ENCODE measurements at regions not wholly inside any gene's neighbourhood (a gene's known extent, or its start where the extent isn't known, plus 50 kb on each side); places are given as distances from the start of the nearest gene placed in this dataset.

- no peaks in the 10 kb centered on the region for H3K27me3 ChIP-seq (ENCODE audit: control insufficient read depth, insufficient read depth, low read length)
- WGBS (ENCODE audit: insufficient coverage), result 57% methylated on average over 1 of the region's 1 CpG
Observed at GRCh38 chr2:53460347-53460746, 307.3 kb upstream of the CHAC2 start.

GRCh38 chr2:53455094-53455493, 312.5 kb upstream of the CHAC2 start:
- no peaks in the 10 kb centered on the region for H3K36me3 ChIP-seq (ENCODE audit: control insufficient read depth, insufficient read depth, low read length)
- H3K9me3 ChIP-seq (ENCODE audit: control insufficient read depth, insufficient read depth, low read length), result no peaks in the 10 kb centered on the region
- no peaks in the 10 kb centered on the region for H3K27me3 ChIP-seq (ENCODE audit: control insufficient read depth, insufficient read depth, low read length)
- no peaks in the 10 kb centered on the region for H3K4me1 ChIP-seq (ENCODE audit: control insufficient read depth, insufficient read depth, low read length)
- WGBS (ENCODE audit: insufficient coverage), result 92% methylated on average over 6 of the region's 6 CpGs
- H3K4me3 ChIP-seq (ENCODE audit: low read depth, low read length), result no peak overlapping the region
- DNase-seq (ENCODE audit: low read depth in 4 of 6, low spot score in 6 of 6), result no peak
- no peak overlapping the region for H3K27ac ChIP-seq (ENCODE audit: low read depth, low read length)

More at GRCh38 chr2:53460347-53460746, 307.3 kb upstream of the CHAC2 start:
- H3K4me3 ChIP-seq (ENCODE audit: low read depth, low read length), result no peak overlapping the region
- no peak overlapping the region for H3K27ac ChIP-seq (ENCODE audit: low read depth, low read length)
- no peaks in the 10 kb centered on the region for H3K36me3 ChIP-seq (ENCODE audit: control insufficient read depth, insufficient read depth, low read length)
- no peak for DNase-seq (ENCODE audit: low read depth in 4 of 6, low spot score in 6 of 6)
- H3K4me1 ChIP-seq (ENCODE audit: control insufficient read depth, insufficient read depth, low read length), result no peaks in the 10 kb centered on the region
- H3K9me3 ChIP-seq (ENCODE audit: control insufficient read depth, insufficient read depth, low read length), result no peaks in the 10 kb centered on the region

GRCh38 chr2:53452957-53453748, 314.5 kb upstream of the CHAC2 start:
- WGBS (ENCODE audit: insufficient coverage), result 58% methylated on average over 2 of the region's 8 CpGs
- DNase-seq (ENCODE audit: low read depth in 4 of 6, low spot score in 6 of 6), result peak in 2 of 6 donors; percentile 28 to 63
- no peak overlapping the region for H3K27ac ChIP-seq (ENCODE audit: low read depth, low read length)
- H3K4me1 ChIP-seq (ENCODE audit: control insufficient read depth, insufficient read depth, low read length), result no peaks in the 10 kb centered on the region
- no peak overlapping the region for H3K4me3 ChIP-seq (ENCODE audit: low read depth, low read length)
- no peaks in the 10 kb centered on the region for H3K9me3 ChIP-seq (ENCODE audit: control insufficient read depth, insufficient read depth, low read length)
- no peaks in the 10 kb centered on the region for H3K27me3 ChIP-seq (ENCODE audit: control insufficient read depth, insufficient read depth, low read length)
- no peaks in the 10 kb centered on the region for H3K36me3 ChIP-seq (ENCODE audit: control insufficient read depth, insufficient read depth, low read length)

GRCh38 chr2:53452400-53452799, 315.2 kb upstream of the CHAC2 start:
- Histone ChIP-seq H3K9me3 (ENCODE audit: control insufficient read depth, insufficient read depth, low read length) (no peaks in the 10 kb centered on the region), H3K4me3 (ENCODE audit: low read depth, low read length) (no peak overlapping the region), H3K27me3 (ENCODE audit: control insufficient read depth, insufficient read depth, low read length) (no peaks in the 10 kb centered on the region), H3K27ac (ENCODE audit: low read depth, low read length) (no peak overlapping the region), H3K4me1 (ENCODE audit: control insufficient read depth, insufficient read depth, low read length) (no peaks in the 10 kb centered on the region), H3K36me3 (ENCODE audit: control insufficient read depth, insufficient read depth, low read length) (no peaks in the 10 kb centered on the region)
- WGBS (ENCODE audit: insufficient coverage), result 67% methylated on average over 1 of the region's 1 CpG
- DNase-seq (ENCODE audit: low read depth in 4 of 6, low spot score in 6 of 6), result no peak

- Histone ChIP-seq H3K9me3 (ENCODE audit: control insufficient read depth, insufficient read depth, low read length) (no peaks in the 10 kb centered on the region), H3K27me3 (ENCODE audit: control insufficient read depth, insufficient read depth, low read length) (no peaks in the 10 kb centered on the region), H3K4me1 (ENCODE audit: control insufficient read depth, insufficient read depth, low read length) (no peaks in the 10 kb centered on the region), H3K4me3 (ENCODE audit: low read depth, low read length) (no peak overlapping the region), H3K36me3 (ENCODE audit: control insufficient read depth, insufficient read depth, low read length) (no peaks in the 10 kb centered on the region), H3K27ac (ENCODE audit: low read depth, low read length) (no peak overlapping the region)
- WGBS (ENCODE audit: insufficient coverage), result 75% methylated on average over 4 of the region's 4 CpGs
- peak in 1 of 6 donors; percentile 63 for DNase-seq (ENCODE audit: low read depth in 4 of 6, low spot score in 6 of 6)
Observed at GRCh38 chr2:53450923-53451322, 316.7 kb upstream of the CHAC2 start.

- no peaks in the 10 kb centered on the region for H3K4me1 ChIP-seq (ENCODE audit: control insufficient read depth, insufficient read depth, low read length)
- WGBS (ENCODE audit: insufficient coverage), result no CpG with 5 or more reads among the region's 1 CpG
- no peak overlapping the region for H3K4me3 ChIP-seq (ENCODE audit: low read depth, low read length)
- no peak overlapping the region for H3K27ac ChIP-seq (ENCODE audit: low read depth, low read length)
- no peaks in the 10 kb centered on the region for H3K36me3 ChIP-seq (ENCODE audit: control insufficient read depth, insufficient read depth, low read length)
- no peaks in the 10 kb centered on the region for H3K27me3 ChIP-seq (ENCODE audit: control insufficient read depth, insufficient read depth, low read length)
- H3K9me3 ChIP-seq (ENCODE audit: control insufficient read depth, insufficient read depth, low read length), result no peaks in the 10 kb centered on the region
- DNase-seq (ENCODE audit: low read depth in 4 of 6, low spot score in 6 of 6), result no peak
Observed at GRCh38 chr2:53448591-53448990, 319.0 kb upstream of the CHAC2 start.

- DNase-seq (ENCODE audit: low read depth in 4 of 6, low spot score in 6 of 6), result peak in 1 of 6 donors; percentile 63
- Histone ChIP-seq H3K4me3 (ENCODE audit: low read depth, low read length) (no peak overlapping the region), H3K27me3 (ENCODE audit: control insufficient read depth, insufficient read depth, low read length) (no peaks in the 10 kb centered on the region), H3K4me1 (ENCODE audit: control insufficient read depth, insufficient read depth, low read length) (no peaks in the 10 kb centered on the region), H3K27ac (ENCODE audit: low read depth, low read length) (no peak overlapping the region), H3K36me3 (ENCODE audit: control insufficient read depth, insufficient read depth, low read length) (no peaks in the 10 kb centered on the region), H3K9me3 (ENCODE audit: control insufficient read depth, insufficient read depth, low read length) (no peaks in the 10 kb centered on the region)
- 100% methylated on average over 2 of the region's 5 CpGs for whole genome bisulfite sequencing (ENCODE audit: insufficient coverage)
Observed at GRCh38 chr2:53448086-53448485, 319.5 kb upstream of the CHAC2 start.

- H3K4me3 ChIP-seq (ENCODE audit: low read depth, low read length), result no peak overlapping the region
- 80% methylated on average over 1 of the region's 7 CpGs for WGBS (ENCODE audit: insufficient coverage)
- H3K36me3 ChIP-seq (ENCODE audit: control insufficient read depth, insufficient read depth, low read length), result no peaks in the 10 kb centered on the region
- H3K27me3 ChIP-seq (ENCODE audit: control insufficient read depth, insufficient read depth, low read length), result no peaks in the 10 kb centered on the region
- H3K27ac ChIP-seq (ENCODE audit: low read depth, low read length), result no peak overlapping the region
- H3K4me1 ChIP-seq (ENCODE audit: control insufficient read depth, insufficient read depth, low read length), result peaks cover 3% of the 10 kb centered on the region
- DNase-seq (ENCODE audit: low read depth in 4 of 6, low spot score in 6 of 6), result no peak
- no peaks in the 10 kb centered on the region for H3K9me3 ChIP-seq (ENCODE audit: control insufficient read depth, insufficient read depth, low read length)
Observed at GRCh38 chr2:53445383-53446070, 322.1 kb upstream of the CHAC2 start.

GRCh38 chr2:53442783-53443182, 324.8 kb upstream of the CHAC2 start:
- 71% methylated on average over 4 of the region's 4 CpGs for WGBS (ENCODE audit: insufficient coverage)
- DNase-seq (ENCODE audit: low read depth in 4 of 6, low spot score in 6 of 6), result no peak
- H3K27ac ChIP-seq (ENCODE audit: low read depth, low read length), result no peak overlapping the region

GRCh38 chr2:53442093-53442492, 325.5 kb upstream of the CHAC2 start:
- no peak overlapping the region for H3K4me3 ChIP-seq (ENCODE audit: low read depth, low read length)
- no peaks in the 10 kb centered on the region for H3K36me3 ChIP-seq (ENCODE audit: control insufficient read depth, insufficient read depth, low read length)
- no peaks in the 10 kb centered on the region for H3K9me3 ChIP-seq (ENCODE audit: control insufficient read depth, insufficient read depth, low read length)
- no peak overlapping the region for H3K27ac ChIP-seq (ENCODE audit: low read depth, low read length)
- no peak for DNase-seq (ENCODE audit: low read depth in 4 of 6, low spot score in 6 of 6)
- H3K4me1 ChIP-seq (ENCODE audit: control insufficient read depth, insufficient read depth, low read length), result peaks cover 3% of the 10 kb centered on the region
- H3K27me3 ChIP-seq (ENCODE audit: control insufficient read depth, insufficient read depth, low read length), result no peaks in the 10 kb centered on the region

More at GRCh38 chr2:53442783-53443182, 324.8 kb upstream of the CHAC2 start:
- H3K9me3 ChIP-seq (ENCODE audit: control insufficient read depth, insufficient read depth, low read length), result no peaks in the 10 kb centered on the region
- no peak overlapping the region for H3K4me3 ChIP-seq (ENCODE audit: low read depth, low read length)
- H3K36me3 ChIP-seq (ENCODE audit: control insufficient read depth, insufficient read depth, low read length), result no peaks in the 10 kb centered on the region
- H3K4me1 ChIP-seq (ENCODE audit: control insufficient read depth, insufficient read depth, low read length), result peaks cover 3% of the 10 kb centered on the region
- H3K27me3 ChIP-seq (ENCODE audit: control insufficient read depth, insufficient read depth, low read length), result no peaks in the 10 kb centered on the region
